Loucy (cell line): ENCODE measurements at regions not wholly inside any gene's neighbourhood (a gene's known extent, or its start where the extent isn't known, plus 50 kb on each side); places are given as distances from the start of the nearest gene placed in this dataset.

Experiments used
- EZH2phosphoT487 ChIP-seq: fragments of 200-600 bp; IDR thresholded peaks from 2 replicates; pipeline ENCODE4 v1.6.1; 2018; ENCODE audit warnings: antibody characterized with exemption, mild to moderate bottlenecking, moderate library complexity, borderline replicate concordance
- TF ChIP-seq, protein P1 (sequence below): fragments of 200-600 bp; sonication (generic); conservative IDR thresholded peaks from 2 replicates; pipeline ENCODE4 v1.5.1; 2014; ENCODE audit warnings: mild to moderate bottlenecking, antibody characterized with exemption, low read length

DNA sequence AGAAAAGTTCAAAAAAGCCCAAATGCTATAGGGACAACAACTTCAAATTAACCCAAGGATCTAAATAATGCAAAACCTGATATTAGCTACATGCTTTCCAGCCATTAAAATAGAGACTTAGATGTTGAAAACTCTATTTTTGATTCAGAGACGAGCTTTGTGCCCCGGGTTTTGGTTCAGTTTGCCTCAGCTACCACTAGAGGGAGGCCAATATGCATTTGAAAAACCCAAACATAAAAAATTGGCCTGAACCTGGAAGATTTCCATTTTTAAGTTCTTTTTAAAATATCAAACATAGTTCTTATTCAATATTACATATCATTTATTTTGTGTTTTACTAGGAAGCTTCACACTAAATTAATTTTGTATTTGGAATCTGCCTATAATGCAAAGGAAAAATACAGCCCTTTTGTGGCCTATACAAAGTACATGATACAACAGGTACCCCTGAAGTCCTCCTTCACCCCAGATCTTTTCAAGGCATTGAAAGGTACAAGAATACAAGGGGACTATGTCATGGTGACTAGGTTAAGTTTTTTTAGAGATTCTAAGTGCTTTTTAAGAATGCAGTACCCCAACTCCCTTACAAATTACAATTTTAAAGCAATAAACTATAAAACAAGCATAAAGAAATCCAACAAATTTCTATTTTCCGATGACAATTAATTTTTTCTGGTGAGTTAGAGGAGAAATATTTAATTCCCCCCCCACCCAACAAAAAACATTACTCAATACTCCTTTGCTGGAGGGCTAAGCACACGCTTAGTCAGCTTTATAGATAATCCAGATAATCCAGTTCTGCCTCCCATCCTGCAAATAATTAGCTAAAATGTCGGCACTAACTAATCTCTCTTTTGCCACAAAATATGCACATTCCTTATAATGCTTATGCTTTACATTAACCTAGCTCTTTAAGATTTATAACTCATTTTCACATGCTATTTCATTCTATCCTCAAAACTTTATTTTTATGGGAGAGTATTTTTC, 97.7 kb upstream of the PTPN13 start:
- TF ChIP-seq, protein P1, sequence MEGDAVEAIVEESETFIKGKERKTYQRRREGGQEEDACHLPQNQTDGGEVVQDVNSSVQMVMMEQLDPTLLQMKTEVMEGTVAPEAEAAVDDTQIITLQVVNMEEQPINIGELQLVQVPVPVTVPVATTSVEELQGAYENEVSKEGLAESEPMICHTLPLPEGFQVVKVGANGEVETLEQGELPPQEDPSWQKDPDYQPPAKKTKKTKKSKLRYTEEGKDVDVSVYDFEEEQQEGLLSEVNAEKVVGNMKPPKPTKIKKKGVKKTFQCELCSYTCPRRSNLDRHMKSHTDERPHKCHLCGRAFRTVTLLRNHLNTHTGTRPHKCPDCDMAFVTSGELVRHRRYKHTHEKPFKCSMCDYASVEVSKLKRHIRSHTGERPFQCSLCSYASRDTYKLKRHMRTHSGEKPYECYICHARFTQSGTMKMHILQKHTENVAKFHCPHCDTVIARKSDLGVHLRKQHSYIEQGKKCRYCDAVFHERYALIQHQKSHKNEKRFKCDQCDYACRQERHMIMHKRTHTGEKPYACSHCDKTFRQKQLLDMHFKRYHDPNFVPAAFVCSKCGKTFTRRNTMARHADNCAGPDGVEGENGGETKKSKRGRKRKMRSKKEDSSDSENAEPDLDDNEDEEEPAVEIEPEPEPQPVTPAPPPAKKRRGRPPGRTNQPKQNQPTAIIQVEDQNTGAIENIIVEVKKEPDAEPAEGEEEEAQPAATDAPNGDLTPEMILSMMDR, result peak; percentile 95
- TF ChIP-seq EZH2phosphoT487, result no peak
